Activated naive CD4-positive, alpha-beta T cell treated with anti-CD3 and anti-CD28 coated beads, Interleukin-2, amount 50 U/mL, for 72 hours (primary cell): ENCODE measurements at regions not wholly inside any gene's neighbourhood (a gene's known extent, or its start where the extent isn't known, plus 50 kb on each side); places are given as distances from the start of the nearest gene placed in this dataset.
A peak's percentile ranks its signal among the peaks of the same experiment; 100 is the strongest.
"Not testable (repeated sequence)": the region's sequence is repeated elsewhere in the genome, so short reads cannot be mapped to it uniquely, and the experiment has no call there.

Experiments used
- ATAC-seq, 2 donors: fragments of 150-1000 bp; cut with Tn5 transposase; 2 replicates each; pipeline ENCODE4 v1.10.0; 2021; ENCODE audit warnings: mild to moderate bottlenecking in 2 of 2, moderate library complexity in 2 of 2
- DNase-seq, 2 donors: peaks; one replicate each; pipeline ENCODE4 v3.0.0; 2021 to 2022; ENCODE audit warnings: low spot score in 2 of 2
- H3K27ac Mint-ChIP-seq, 2 donors: one replicate each; pipeline ENCODE4 v1.8.0; 2022; ENCODE audit warnings: mild to moderate bottlenecking in 2 of 2, mixed read lengths in 2 of 2
- H3K36me3 Mint-ChIP-seq, 2 donors: one replicate each; pipeline ENCODE4 v1.8.0; 2022; ENCODE audit warnings: mixed read lengths in 2 of 2
- H3K9me3 Mint-ChIP-seq, 2 donors: one replicate each; pipeline ENCODE4 v1.8.0; 2022; ENCODE audit warnings: mixed read lengths in 2 of 2

DNA sequence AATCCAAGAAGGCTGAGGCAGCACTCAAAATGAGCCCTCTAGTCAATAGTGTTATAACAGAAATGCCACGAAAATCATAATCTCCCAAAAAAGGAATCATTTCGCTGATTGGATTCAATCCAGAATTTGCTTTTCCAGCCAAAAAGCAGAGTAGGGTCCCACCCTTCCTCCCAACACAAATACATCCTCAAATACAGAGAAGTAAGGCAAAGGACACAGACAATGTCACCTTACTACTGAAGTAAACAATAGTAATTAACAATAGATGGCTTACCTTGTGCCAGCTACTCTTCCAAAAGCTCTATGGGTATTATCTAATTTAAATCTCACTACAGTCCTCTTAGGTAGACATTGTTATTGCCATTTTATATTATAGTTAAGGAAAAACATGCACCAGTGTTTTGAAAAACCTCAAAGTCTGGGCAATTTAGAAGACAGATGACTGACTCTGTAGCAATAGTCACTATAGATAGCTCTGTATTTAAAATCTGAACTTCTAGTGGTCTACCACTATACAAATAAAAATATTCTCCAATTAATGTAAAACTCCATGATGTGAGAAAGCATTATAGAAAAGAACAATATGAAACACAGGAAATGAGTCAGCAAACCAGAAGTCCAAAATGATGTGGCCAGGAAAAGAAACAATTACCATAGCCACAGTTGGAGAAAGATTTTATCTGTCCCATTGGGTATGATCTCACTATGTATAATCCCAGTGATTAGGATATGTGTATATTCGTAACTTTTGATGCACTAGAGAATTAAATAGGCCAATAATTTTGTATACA lies 305.0 kb upstream of the ERBB4 start:
- Mint-ChIP-seq H3K36me3 (no peaks in the 10 kb centered on the region), H3K9me3 (peaks cover 0 to 8% of the 10 kb centered on the region in 2 donors), H3K27ac (no peak overlapping the region)
- ATAC-seq: peak; percentile 51 to 60
- no peak for DNase-seq

DNA sequence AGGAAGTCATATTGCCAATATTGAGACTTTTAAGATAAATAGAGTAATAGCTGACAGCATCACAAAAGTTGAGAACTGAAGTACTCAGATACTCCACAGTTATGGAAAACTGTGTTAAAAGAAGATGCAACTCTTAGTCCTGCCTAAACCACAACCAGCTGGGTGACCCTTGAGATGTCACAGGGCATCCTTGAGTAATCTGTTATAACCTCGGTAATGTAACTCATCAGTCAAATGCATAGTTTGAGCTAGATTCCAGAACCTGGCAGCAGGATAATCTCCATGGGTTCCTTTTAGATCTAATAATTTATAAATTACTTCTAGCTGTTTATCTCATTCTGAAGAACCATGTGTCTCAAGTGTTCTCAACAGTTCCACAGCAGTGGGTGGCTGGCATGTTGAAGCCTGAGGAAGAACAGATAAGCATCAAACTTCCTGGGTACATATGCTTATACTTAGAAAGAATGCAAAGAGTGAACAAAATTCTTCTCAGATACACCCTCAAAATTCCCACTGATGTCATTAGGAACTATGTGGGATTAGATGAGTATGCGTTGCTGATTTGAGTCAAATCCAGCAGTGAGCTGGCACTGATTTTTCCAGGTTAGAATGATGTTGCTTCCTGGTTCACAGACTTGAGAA lies 304.1 kb upstream of the ERBB4 start:
- Mint-ChIP-seq H3K9me3 (peaks cover 0 to 8% of the 10 kb centered on the region in 2 donors), H3K36me3 (no peaks in the 10 kb centered on the region), H3K27ac (no peak overlapping the region)
- DNase-seq: no peak
- ATAC-seq: no peak

DNA sequence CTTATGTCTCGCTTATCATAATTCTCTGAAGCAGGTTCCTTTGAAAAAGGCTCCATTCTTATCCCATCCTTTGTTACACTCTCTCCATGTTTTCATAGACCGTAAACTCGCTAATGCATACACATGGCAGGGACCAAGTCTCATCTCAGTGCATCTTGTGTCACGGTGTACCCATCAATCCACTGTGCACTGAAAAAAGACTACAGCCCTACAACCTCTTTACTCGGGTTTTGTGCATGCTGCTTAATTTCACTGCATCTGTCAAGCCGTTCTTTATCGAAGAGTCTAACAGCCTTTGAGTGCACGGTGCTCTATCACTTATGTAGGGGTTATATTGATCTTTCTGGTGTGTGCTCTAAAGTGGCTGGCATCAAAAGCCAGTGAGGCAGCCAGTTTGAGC lies 302.9 kb upstream of the ERBB4 start:
- Mint-ChIP-seq H3K27ac (no peak overlapping the region), H3K9me3 (peaks cover 0 to 8% of the 10 kb centered on the region in 2 donors)
- no peak for ATAC-seq

DNA sequence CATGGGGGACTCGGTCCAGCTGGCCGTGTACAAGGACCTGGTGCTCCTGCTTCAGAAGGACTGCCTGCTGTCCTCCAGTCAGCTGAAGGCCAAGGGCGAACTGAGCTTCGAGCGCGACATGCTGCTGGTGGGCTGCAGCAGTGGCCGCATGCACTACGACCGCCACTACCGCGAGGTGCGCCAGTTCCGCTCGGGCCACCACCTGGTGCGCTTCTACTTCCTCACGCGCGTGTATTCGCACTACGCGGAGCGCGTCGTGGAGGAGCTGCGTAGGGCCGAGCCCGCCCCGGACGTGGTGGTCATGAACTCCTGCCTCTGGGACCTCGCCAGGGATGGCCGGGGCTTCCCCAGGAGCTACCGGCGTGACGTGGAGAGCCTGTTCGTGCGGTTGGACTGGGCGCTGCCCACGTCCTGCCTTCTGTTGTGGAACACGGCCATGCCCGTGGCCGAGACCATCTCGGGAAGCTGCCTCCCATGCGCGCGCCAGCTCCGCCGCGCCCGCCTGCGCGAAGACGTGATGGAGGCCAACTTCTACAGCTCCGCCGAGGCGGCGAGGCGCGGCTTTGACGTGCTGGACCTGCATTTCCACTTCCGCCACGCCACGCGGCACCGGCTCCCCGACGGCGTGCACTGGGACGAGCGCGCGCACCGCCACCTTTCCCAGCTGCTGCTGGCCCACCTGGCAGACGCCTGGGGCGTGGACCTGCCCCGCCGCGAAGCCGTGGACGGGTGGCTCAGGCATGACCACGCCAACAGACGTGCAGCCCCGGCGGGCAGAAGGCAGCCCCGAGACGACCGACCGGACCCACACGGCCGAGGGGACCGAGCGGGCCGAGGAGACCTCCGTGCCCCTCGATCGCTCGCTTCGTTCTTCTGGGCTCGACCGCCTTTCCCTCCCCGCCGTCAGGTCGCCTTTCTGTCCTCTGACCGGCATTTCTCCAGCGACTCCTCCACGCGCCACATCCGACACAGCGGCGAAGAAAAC lies 293.9 kb upstream of the ERBB4 start:
- H3K27ac Mint-ChIP-seq: no peak overlapping the region
- no peak for DNase-seq
- ATAC-seq: no peak
- H3K9me3 Mint-ChIP-seq: peaks cover 6 to 9% of the 10 kb centered on the region in 2 donors
- peaks cover 4 to 8% of the 10 kb centered on the region in 2 donors for H3K36me3 Mint-ChIP-seq

More for the DNA sequence above, 302.9 kb upstream of the ERBB4 start:
- no peak for DNase-seq
- H3K36me3 Mint-ChIP-seq: no peaks in the 10 kb centered on the region

DNA sequence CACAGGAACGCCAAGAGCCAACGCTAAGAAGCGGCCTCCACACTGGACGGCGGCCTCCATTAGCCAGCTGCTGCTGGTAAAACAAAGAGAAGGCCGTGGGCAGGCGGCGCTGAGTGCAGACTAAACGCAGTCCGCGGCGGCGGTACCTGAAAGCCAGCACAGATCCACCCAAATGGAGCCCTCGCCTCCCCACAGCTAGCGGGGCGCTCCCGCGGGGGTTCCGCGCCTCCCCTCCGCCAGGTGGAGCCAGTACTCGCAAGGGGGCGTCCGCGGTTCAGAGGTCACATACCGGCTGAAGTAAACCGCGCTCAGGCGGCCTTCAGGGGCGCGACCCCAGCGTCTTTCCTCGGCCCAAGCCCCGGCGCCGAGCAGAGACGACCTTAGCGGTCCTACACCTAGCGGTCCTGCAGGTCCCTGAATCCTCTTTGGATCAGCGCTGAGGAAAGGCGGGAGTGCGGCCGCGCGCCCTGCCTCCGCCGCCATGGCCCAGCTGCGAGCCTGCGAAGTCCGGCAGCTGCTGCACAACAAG lies 293.1 kb upstream of the ERBB4 start:
- no peak for ATAC-seq
- peaks cover 6 to 9% of the 10 kb centered on the region in 2 donors for H3K9me3 Mint-ChIP-seq
- DNase-seq: no peak
- peaks cover 4 to 8% of the 10 kb centered on the region in 2 donors for H3K36me3 Mint-ChIP-seq
- no peak overlapping the region for H3K27ac Mint-ChIP-seq

DNA sequence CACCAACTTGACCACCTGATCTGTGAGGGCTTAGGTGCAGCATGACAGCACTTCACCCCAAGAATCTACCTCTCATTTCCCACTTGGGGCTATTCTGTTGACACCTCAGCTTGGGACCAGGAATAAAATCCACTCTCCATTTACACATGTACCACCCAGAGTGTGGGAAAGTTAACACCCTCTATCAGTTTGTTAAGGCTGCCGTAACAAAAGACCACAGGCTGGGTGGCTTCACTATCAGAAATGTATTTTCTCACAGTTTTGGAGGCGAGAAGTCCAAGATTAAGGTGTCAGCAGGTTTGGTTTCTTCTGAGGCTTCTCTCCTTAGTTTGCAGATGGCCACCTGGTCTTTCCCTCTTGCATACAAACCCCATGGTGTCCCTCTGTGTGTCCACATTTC lies 277.7 kb upstream of the ERBB4 start:
- ATAC-seq (no peak), DNase-seq (no peak)
- H3K27ac Mint-ChIP-seq: no peak overlapping the region
- H3K36me3 Mint-ChIP-seq: no peaks in the 10 kb centered on the region
- no peaks in the 10 kb centered on the region for H3K9me3 Mint-ChIP-seq

DNA sequence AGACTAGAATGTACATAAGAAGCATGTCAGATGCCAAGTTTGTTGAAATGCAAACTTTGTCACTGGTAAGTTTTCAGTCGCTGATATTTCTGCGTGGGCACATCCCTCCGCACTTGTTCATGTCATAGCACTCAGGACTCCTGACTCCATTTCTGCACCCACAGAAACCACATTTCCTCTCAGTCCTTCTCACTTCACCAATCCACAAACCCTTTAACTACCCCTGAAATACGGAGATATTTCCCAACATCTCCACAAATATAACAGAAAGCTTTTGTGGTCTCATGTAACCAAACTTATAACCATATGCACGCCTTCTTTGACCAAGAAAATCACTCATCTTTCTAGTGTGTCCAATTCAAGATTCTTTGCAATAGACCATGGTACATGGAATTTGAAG lies 276.9 kb upstream of the ERBB4 start:
- Mint-ChIP-seq H3K9me3 (no peaks in the 10 kb centered on the region), H3K36me3 (no peaks in the 10 kb centered on the region), H3K27ac (no peak overlapping the region)
- no peak for DNase-seq
- ATAC-seq: peak in 1 of 2 donors; percentile 68

DNA sequence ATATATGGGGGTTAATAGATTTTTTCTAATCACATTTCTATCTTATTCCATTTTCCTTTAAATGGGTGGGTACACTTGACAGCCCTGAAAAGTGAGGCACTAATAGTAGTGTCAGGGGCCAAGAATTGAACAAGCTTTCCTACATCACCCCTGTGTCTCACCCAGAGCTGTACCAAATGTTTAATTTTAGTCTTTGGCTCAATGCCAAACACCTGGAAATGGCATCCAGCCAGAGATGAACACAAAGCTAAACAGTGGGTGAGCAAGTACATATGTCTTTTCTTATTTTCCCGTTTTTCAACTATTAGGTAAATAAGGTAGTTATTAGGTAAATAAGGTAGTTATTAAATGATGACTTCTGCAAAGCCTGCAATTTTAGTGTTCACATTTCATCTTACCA lies 276.3 kb upstream of the ERBB4 start:
- ATAC-seq (no peak), DNase-seq (no peak)
- H3K36me3 Mint-ChIP-seq: no peaks in the 10 kb centered on the region
- H3K9me3 Mint-ChIP-seq: no peaks in the 10 kb centered on the region
- no peak overlapping the region for H3K27ac Mint-ChIP-seq

DNA sequence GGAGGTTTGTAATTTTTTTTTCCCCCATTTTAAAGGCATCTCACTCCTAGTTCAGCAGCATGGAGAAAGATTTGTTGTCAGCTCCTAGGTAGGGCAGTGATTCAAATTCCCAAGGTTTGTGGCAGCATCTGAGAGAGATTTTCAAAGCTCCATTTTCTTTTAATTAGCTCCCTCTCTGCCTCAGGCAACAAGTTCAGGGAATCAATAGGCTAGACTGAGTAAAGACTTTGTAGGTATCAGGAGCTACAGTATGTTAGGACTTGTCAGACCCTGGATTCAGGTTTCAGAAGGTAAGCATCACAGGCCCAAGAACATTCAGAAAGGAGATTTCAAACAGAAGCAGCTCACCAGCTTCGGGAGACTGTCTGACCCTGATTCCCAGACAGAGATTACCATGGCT lies 273.3 kb upstream of the ERBB4 start:
- no peak for DNase-seq
- no peak for ATAC-seq
- Mint-ChIP-seq H3K27ac (no peak overlapping the region), H3K36me3 (no peaks in the 10 kb centered on the region), H3K9me3 (peaks cover 0 to 4% of the 10 kb centered on the region in 2 donors)

DNA sequence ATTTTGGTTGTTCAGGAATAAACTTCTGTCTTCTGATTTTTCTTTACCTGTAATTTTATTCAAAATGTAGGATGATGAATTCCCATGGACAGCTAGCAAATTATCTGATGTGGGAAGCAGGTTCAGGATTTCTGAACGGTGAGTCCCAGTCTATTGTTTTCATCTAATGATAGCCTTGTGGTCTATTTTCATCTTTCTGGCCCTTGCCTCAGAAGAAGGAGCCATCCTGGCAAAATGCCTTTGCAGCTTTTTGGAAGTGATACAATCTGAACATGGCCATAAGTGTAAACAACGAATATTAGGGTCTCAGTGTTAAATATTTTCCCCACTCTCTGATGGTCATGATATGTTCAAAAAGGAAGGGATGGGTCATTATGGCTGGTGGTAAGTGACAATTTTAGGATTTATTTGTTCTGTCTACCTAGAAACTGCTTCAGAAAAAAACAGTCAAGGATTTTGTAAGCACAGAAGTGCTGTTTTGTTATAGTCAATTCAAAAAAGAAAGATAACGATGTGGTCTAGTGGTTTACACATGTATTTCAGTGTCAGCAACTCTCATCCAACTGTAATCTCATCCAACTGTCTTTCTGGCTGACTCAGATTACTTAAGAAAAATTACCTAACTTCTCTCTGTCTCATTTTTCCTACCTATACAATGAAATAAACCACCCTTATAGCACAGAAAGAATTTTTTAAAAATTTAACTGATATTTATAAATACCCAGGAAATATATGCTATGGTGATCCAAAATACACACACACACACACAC lies 272.6 kb upstream of the ERBB4 start:
- ATAC-seq: peak in 1 of 2 donors; percentile 32
- no peak for DNase-seq
- no peak overlapping the region for H3K27ac Mint-ChIP-seq
- no peaks in the 10 kb centered on the region for H3K36me3 Mint-ChIP-seq
- peaks cover 0 to 4% of the 10 kb centered on the region in 2 donors for H3K9me3 Mint-ChIP-seq

DNA sequence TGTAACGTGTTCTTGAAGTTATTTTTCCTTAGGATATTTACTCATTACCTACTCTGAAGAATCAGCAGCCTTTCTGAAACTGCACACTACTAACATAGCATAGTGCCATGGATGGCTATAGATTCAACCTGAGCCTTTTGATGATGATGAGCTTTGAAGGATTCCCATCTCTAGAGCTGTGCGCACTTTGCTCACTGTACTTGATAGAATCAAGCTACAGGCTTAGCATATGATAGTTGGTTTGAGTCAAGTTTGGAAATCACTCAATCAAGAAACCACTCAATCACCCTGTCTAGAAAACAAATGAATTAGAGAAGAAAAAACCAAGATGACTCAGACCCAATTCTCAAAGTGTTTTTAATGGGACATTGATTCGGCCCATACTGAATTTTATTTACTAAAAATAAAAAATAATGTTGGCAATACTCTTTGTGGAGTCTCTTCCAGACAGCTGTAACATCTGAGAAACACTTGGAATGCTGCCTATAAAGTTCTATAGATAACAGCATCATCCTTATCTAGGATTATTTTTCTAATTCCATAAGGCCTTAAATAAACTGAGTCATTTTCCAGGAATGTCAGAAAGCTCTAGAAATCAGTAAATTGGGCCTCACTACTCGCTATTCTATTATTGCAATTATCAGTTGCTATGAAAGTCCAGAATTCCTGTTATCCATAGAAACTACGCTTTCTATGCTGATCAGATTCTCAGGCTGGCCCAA lies 259.0 kb upstream of the ERBB4 start:
- DNase-seq (no peak), ATAC-seq (peak; percentile 24 to 81)
- H3K9me3 Mint-ChIP-seq: no peaks in the 10 kb centered on the region
- no peak overlapping the region for H3K27ac Mint-ChIP-seq
- H3K36me3 Mint-ChIP-seq: no peaks in the 10 kb centered on the region

DNA sequence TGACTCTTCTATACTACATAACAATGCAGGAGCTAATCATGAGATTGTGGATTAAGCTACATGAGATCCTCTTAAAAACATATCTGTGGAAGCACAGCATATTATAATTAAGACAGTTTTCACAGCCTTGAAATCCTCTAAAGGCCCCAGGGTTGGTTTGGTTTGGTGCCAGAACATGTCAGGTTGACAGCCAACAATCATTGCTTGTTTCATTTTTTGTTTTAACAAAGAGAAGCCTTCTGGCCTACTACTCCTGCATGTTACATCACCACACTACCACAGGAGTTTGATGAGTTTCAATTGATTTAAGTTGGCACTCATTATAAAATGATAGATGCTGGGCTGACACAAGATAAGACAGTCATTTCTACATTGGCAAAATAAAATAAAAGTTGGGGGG lies 255.9 kb upstream of the ERBB4 start:
- Mint-ChIP-seq H3K27ac (no peak overlapping the region), H3K36me3 (no peaks in the 10 kb centered on the region), H3K9me3 (no peaks in the 10 kb centered on the region)
- ATAC-seq (no peak), DNase-seq (no peak)

DNA sequence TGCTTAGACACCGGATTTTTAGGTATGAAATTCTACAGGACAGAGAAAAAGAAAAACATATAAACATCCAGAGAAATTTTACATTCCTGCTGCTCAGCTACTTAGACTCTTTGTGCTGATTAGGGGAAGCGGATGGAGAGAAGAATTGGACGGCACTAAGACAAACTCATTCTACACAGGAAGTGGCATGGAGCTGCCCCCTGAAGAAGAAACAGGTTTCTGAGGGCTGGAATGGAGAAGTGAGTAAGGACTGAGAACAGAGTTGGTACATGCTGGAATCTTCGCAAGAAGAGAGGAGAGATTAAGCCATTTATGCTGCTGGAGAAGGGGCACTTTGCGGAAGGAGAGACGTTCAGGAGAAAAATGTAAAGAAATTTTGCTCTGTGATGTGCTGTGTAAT lies 253.0 kb upstream of the ERBB4 start:
- Mint-ChIP-seq H3K9me3 (peaks cover under 1 to 3% of the 10 kb centered on the region in 2 donors), H3K36me3 (peaks cover 0 to 5% of the 10 kb centered on the region in 2 donors), H3K27ac (no peak overlapping the region)
- no peak for ATAC-seq
- DNase-seq: no peak

DNA sequence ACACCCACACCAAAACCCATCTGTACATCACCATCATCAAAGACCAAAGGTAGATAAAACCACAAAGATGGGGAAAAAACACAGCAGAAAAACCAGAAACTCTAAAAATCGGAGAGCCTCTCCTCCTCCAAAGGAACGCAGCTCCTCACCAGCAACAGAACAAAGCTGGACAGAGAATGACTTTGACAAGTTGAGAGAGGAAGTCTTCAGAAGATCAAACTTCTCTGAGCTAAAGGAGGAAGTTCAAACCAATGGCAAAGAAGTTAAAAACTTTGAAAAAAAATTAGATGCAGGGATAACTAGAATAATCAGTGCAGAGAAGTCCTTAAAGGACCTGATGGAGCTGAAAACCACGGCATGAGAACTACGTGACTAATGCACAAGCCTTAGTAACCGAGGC lies 247.5 kb upstream of the ERBB4 start:
- H3K36me3 Mint-ChIP-seq: peaks cover 14 to 15% of the 10 kb centered on the region in 2 donors
- H3K9me3 Mint-ChIP-seq: peaks cover 21 to 24% of the 10 kb centered on the region in 2 donors
- ATAC-seq, H3K27ac Mint-ChIP-seq, DNase-seq: not testable (repeated sequence)

DNA sequence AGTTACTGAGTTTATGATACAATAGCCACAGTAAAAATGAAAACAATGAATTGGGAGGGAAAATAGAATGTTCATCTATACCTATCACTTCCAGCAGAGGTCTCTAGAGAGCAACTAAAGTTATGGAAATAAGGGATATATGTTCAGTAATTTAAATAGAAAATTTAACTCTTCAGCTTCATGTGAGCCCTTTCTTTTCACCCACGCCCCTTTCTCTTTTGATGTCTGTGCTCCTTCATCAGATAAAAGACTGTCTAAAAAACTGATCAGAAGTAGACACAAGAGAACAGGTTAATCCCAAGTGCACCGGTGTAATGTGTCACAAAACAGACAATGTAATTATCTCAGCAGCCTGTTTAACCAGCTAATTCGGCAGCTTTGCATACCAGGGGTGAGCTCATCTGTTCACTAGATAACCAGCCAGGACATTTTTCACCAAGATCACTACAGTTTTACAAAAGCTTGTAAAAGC lies 238.5 kb upstream of the ERBB4 start:
- Mint-ChIP-seq H3K36me3 (no peaks in the 10 kb centered on the region), H3K9me3 (peaks cover 0 to 4% of the 10 kb centered on the region in 2 donors), H3K27ac (no peak overlapping the region)
- no peak for DNase-seq
- no peak for ATAC-seq
